Activated T-cell treated with anti-CD3 and anti-CD28 coated beads for 1 hour (primary cell): ENCODE measurements at regions not wholly inside any gene's neighbourhood (a gene's known extent, or its start where the extent isn't known, plus 50 kb on each side); places are given as distances from the start of the nearest gene placed in this dataset.
"Not testable (repeated sequence)": the region's sequence is repeated elsewhere in the genome, so short reads cannot be mapped to it uniquely, and the experiment has no call there.

Experiments
- DNase-seq: peaks from one replicate; pipeline ENCODE4 v3.0.0-alpha.2; 2020; ENCODE audit warnings: low read depth

GRCh38 chr14:101080922-101081593 lies 177.5 kb upstream of the RTL1 start:
- no peak for DNase-seq

- no peak for DNase-seq
Observed at GRCh38 chr14:101082036-101082435, 178.5 kb upstream of the RTL1 start.

GRCh38 chr14:101082436-101083384 lies 179.2 kb upstream of the RTL1 start:
- no peak for DNase-seq

GRCh38 chr14:101083564-101084435 lies 180.3 kb upstream of the RTL1 start:
- no peak for DNase-seq

- no peak for DNase-seq
Observed at GRCh38 chr14:101084436-101084826, 180.9 kb upstream of the RTL1 start.

- no peak for DNase-seq
Observed at GRCh38 chr14:101086926-101087325, 183.4 kb upstream of the RTL1 start.

GRCh38 chr14:101087614-101088394 lies 184.3 kb upstream of the RTL1 start:
- no peak for DNase-seq

- DNase-seq, result no peak
Observed at GRCh38 chr14:101088395-101088667, 184.8 kb upstream of the RTL1 start.

- no peak for DNase-seq
Observed at GRCh38 chr14:101088714-101089113, 185.2 kb upstream of the RTL1 start.

- DNase-seq, result not testable (repeated sequence)
Observed at GRCh38 chr14:101090478-101090877, 187.0 kb upstream of the RTL1 start.

GRCh38 chr14:101090976-101091375 lies 187.5 kb upstream of the RTL1 start:
- no peak for DNase-seq

- not testable (repeated sequence) for DNase-seq
Observed at GRCh38 chr14:101094916-101095315, 191.4 kb upstream of the RTL1 start.

- DNase-seq, result no peak
Observed at GRCh38 chr14:101096551-101096950, 193.0 kb upstream of the RTL1 start.

GRCh38 chr14:101097109-101097793 lies 193.7 kb upstream of the RTL1 start:
- no peak for DNase-seq

- DNase-seq, result no peak
Observed at GRCh38 chr14:101098177-101098576, 194.7 kb upstream of the RTL1 start.

- DNase-seq, result no peak
Observed at GRCh38 chr14:101098641-101099040, 195.1 kb upstream of the RTL1 start.

GRCh38 chr14:101101456-101102056 lies 198.0 kb upstream of the RTL1 start:
- DNase-seq, result no peak

- DNase-seq, result no peak
Observed at GRCh38 chr14:101102875-101103274, 199.4 kb upstream of the RTL1 start.

- DNase-seq, result no peak
Observed at GRCh38 chr14:101103321-101103901, 199.9 kb upstream of the RTL1 start.

- DNase-seq, result no peak
Observed at GRCh38 chr14:101104485-101104884, 201.0 kb upstream of the RTL1 start.
